Small intestine (tissue), 7 donors: ENCODE measurements at regions not wholly inside any gene's neighbourhood (a gene's known extent, or its start where the extent isn't known, plus 50 kb on each side); places are given as distances from the start of the nearest gene placed in this dataset.
"Not testable (repeated sequence)": the region's sequence is repeated elsewhere in the genome, so short reads cannot be mapped to it uniquely, and the experiment has no call there.

Source experiments
- DNase-seq, 2 donors: peaks; one replicate each; pipeline versions ENCODE4 v3.0.0 to v3.0.0-alpha.2; 2013
- FAIRE-seq: peaks from 2 replicates; lab custom pipeline; 2012; peaks lifted over from hg19 to GRCh38; lab: Jason Lieb, UNC
- H3K27ac ChIP-seq, 3 donors: one replicate each; pipeline ENCODE4 v1.5.1; 2013; ENCODE audit warnings: low read length in 2 of 3, mild to moderate bottlenecking in 2 of 3, control low read depth in 1 of 3, inconsistent platforms in 1 of 3, low read depth in 1 of 3, moderate library complexity in 1 of 3
- H3K27me3 ChIP-seq, 3 donors: one replicate each; pipeline ENCODE4 v1.6.1; 2013; ENCODE audit warnings: low read length in 3 of 3, inconsistent platforms in 1 of 3; ENCODE audit not compliant: control insufficient read depth in 3 of 3, insufficient read depth in 3 of 3
- H3K36me3 ChIP-seq, 3 donors: one replicate each; pipeline ENCODE4 v1.6.1; 2013; ENCODE audit warnings: low read length in 3 of 3, inconsistent platforms in 1 of 3, low read depth in 1 of 3, mild to moderate bottlenecking in 1 of 3, moderate library complexity in 1 of 3; ENCODE audit not compliant: control insufficient read depth in 3 of 3, insufficient read depth in 2 of 3
- H3K4me1 ChIP-seq, 3 donors: one replicate each; pipeline ENCODE4 v1.6.1; 2013; ENCODE audit warnings: low read length in 2 of 3, inconsistent platforms in 1 of 3, low read depth in 1 of 3, mild to moderate bottlenecking in 1 of 3, moderate library complexity in 1 of 3; ENCODE audit not compliant: control insufficient read depth in 3 of 3, insufficient read depth in 2 of 3
- H3K4me3 ChIP-seq, 3 donors: one replicate each; pipeline ENCODE4 v1.5.1; 2013; ENCODE audit warnings: low read length in 3 of 3, control low read depth in 1 of 3, inconsistent platforms in 1 of 3, low read depth in 1 of 3, mild to moderate bottlenecking in 1 of 3, moderate library complexity in 1 of 3
- H3K9me3 ChIP-seq, 2 donors: one replicate each; pipeline ENCODE4 v1.6.1; 2013; ENCODE audit warnings: low read depth in 1 of 2, low read length in 1 of 2; ENCODE audit not compliant: control insufficient read depth in 2 of 2, insufficient read depth in 1 of 2
- WGBS, 3 donors: extraction: QIAGEN DNeasy Blood & Tissue Kit; methylation state at CpG; one replicate each; pipeline ENCODE4 v1.1.7; 2013; 5-methylcytosine and 5-hydroxymethylcytosine counted together
- donor health status: healthy with polysubstance abuse.
- donor health status: control.
- donor health status: control.
- donor health status: Bipolar disorder and iron deficiency.
- donor health status: healthy.

DNA sequence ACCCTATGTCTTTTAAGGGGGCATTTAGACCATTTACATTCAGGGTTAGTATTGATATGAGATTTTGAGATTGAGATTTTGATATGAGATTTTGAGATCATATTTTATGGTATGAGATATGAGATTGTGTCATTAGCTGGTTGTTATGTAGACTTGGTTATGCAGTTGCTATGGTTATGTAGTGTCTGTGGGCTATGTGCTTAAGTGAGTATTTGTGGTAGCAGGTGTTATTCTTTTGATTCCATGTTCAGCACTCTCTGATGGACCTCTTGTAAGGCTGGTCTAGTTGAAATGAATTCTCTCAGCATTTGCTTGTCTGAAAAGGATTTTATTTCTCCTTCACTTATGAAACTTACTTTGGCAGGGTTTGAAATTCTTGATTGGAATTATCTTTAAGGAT, 225.4 kb downstream of the SATB1 start:
- Histone ChIP-seq H3K9me3 (no peaks in the 10 kb centered on the region), H3K36me3 (no peaks in the 10 kb centered on the region), H3K27ac (no peak overlapping the region), H3K4me1 (no peaks in the 10 kb centered on the region), H3K27me3 (no peaks in the 10 kb centered on the region), H3K4me3 (no peak overlapping the region)
- no peak for FAIRE-seq
- no peak for DNase-seq

DNA sequence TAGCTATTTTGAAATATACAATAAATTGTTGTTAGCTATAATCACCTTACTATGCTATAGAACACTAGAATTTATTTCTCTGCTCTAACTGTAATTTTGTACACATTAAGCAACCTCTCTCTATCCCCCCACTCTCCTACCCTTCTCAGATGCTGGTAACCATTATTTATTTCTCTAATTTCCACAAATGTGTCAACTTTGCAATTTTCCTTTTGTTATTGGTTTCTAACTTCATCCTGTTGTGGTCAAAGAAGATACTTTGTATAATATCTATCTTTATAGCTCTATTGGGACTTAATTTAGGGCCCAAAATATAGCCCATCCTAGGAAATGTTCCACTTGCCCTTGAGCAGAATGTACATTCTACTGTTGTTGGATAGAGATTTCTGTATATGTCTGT, 229.3 kb downstream of the SATB1 start:
- DNase-seq, result no peak
- Histone ChIP-seq H3K27ac (no peak overlapping the region), H3K36me3 (no peaks in the 10 kb centered on the region), H3K4me3 (no peak overlapping the region), H3K4me1 (no peaks in the 10 kb centered on the region), H3K9me3 (no peaks in the 10 kb centered on the region), H3K27me3 (no peaks in the 10 kb centered on the region)
- no peak for FAIRE-seq

DNA sequence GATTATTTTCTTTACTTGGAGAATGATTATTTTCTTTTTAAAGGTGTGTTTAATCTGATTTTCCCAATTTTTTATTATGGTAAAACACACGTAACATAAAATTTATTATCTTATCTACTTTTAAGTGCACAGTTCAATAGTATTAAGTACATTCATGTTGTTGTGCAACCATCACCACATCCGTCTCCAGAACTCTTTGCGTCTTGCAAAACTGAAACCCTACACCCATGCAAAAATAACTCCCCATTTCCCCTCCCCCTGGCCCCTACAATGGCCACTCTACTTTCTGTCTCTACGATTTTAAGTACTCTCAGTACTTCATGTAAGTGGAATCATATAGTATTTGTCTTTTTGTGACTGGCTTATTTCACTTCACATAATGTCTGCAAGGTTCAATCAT, 230.7 kb downstream of the SATB1 start:
- H3K4me3 ChIP-seq, result no peak overlapping the region
- no peaks in the 10 kb centered on the region for H3K27me3 ChIP-seq
- WGBS, 3 donors, result 33 to 57% (median 34%) methylated on average over 4 of the region's 4 CpGs
- H3K36me3 ChIP-seq, result no peaks in the 10 kb centered on the region
- no peak overlapping the region for H3K27ac ChIP-seq
- FAIRE-seq (no peak), DNase-seq (no peak)
- no peaks in the 10 kb centered on the region for H3K9me3 ChIP-seq
- H3K4me1 ChIP-seq, result no peaks in the 10 kb centered on the region

- no peaks in the 10 kb centered on the region for H3K36me3 ChIP-seq
- no peak overlapping the region for H3K27ac ChIP-seq
- no peak for DNase-seq
- FAIRE-seq, result no peak
- H3K4me3 ChIP-seq, result no peak overlapping the region
- H3K4me1 ChIP-seq, result no peaks in the 10 kb centered on the region
- H3K9me3 ChIP-seq, result no peaks in the 10 kb centered on the region
- H3K27me3 ChIP-seq, result no peaks in the 10 kb centered on the region
Measured at GRCh38 chr3:18190646-18191045, 234.5 kb downstream of the SATB1 start.

DNA sequence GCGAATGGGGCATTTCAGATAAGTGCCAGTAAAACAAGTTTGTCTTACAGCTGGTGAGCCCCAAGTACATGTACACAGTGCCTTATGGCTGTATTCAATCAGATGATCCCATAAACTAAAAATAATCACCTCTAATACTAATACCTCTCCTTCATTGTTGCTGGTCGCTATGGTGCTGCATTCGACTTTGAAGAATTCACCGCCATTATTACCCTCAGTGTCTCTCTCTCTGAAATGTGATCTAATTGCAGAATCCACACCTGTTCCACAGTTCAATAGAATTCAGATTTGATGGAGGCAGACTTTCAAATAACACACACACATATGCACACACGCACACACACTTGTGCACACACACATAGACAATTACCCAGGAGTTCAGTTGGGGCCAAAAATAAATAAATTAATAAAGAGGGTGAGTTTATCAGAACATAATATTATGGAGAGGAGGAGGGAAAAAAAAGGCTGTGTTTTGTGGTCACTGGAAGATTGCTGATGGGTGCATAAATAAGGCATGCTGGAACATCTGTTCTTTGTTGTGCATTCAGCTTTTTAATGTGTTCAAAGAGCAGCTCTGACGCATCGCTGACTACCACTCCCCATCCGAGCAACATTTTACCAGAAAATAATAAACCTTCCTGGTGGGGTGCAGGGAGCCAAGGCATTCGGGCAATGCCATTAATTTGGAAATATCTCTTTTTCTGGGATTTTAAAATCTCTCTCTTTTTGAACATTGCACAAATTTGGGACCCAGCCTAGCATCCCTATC, 235.7 kb downstream of the SATB1 start:
- no peaks in the 10 kb centered on the region for H3K9me3 ChIP-seq
- no peaks in the 10 kb centered on the region for H3K4me1 ChIP-seq
- no peaks in the 10 kb centered on the region for H3K36me3 ChIP-seq
- no peak overlapping the region for H3K27ac ChIP-seq
- no peaks in the 10 kb centered on the region for H3K27me3 ChIP-seq
- no peak overlapping the region for H3K4me3 ChIP-seq
- FAIRE-seq (no peak), DNase-seq (no peak)
- 67 to 77% (median 68%) methylated on average over 9 of the region's 9 CpGs for WGBS, 3 donors

DNA sequence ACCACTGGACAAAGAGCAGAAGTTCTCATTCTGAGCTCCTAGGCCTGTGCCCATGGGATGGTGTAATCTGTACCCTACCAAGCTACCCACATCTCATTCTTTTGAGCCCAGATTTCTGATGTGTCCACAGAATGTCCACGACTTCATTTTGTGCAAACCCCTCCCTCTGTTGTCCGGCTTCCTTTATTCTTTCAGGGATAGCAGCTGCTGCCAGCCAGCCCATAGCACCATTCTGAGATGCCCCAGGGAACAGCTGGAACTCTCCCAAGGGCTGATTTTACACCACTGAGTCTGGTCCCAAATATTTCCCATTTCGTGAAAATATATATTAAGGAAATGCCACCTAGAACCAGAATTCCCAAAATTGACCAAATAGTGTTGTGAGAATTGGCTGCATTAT, 236.6 kb downstream of the SATB1 start:
- no peaks in the 10 kb centered on the region for H3K36me3 ChIP-seq
- no peak for DNase-seq
- no peaks in the 10 kb centered on the region for H3K9me3 ChIP-seq
- H3K27ac ChIP-seq, result no peak overlapping the region
- no peak overlapping the region for H3K4me3 ChIP-seq
- H3K27me3 ChIP-seq, result no peaks in the 10 kb centered on the region
- H3K4me1 ChIP-seq, result no peaks in the 10 kb centered on the region
- FAIRE-seq, result no peak
- WGBS, 3 donors, result 71 to 79% (median 74%) methylated on average over 3 of the region's 3 CpGs

DNA sequence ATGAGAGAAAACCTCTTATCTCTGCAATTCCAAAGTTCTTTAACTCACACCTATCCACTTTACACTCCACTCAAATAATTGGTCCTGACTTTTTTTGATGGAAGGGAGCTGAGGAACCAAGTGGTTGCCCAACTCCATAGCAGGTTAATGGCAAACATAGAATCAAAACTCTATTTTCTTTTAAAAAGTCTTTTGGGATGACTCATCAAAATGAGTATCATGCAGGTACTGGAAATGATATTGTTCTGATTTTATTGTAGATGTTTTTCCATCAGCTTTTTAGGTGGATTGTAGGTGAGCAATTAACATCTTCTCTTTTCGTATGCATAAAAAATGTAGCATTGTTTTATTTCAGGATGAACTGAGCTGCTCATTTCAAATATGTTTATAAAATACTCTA, 239.5 kb downstream of the SATB1 start:
- FAIRE-seq (no peak), DNase-seq (no peak)
- 91 to 96% (median 93%) methylated on average over 1 of the region's 1 CpG for WGBS, 3 donors
- no peaks in the 10 kb centered on the region for H3K9me3 ChIP-seq
- H3K27me3 ChIP-seq, result no peaks in the 10 kb centered on the region
- H3K4me3 ChIP-seq, result no peak overlapping the region
- no peak overlapping the region for H3K27ac ChIP-seq
- H3K36me3 ChIP-seq, result no peaks in the 10 kb centered on the region
- H3K4me1 ChIP-seq, result no peaks in the 10 kb centered on the region

- WGBS, 3 donors, result 75 to 92% (median 90%) methylated on average over 1 of the region's 1 CpG
Measured at GRCh38 chr3:18182923-18183322, 242.2 kb downstream of the SATB1 start.

GRCh38 chr3:18179521-18179920, 245.6 kb downstream of the SATB1 start:
- 50 to 60% (median 50%) methylated on average over 3 of the region's 3 CpGs for WGBS, 3 donors
- H3K36me3 ChIP-seq, result no peaks in the 10 kb centered on the region
- no peaks in the 10 kb centered on the region for H3K4me1 ChIP-seq
- no peak overlapping the region for H3K4me3 ChIP-seq
- DNase-seq (no peak), FAIRE-seq (no peak)
- no peaks in the 10 kb centered on the region for H3K27me3 ChIP-seq
- H3K9me3 ChIP-seq, result no peaks in the 10 kb centered on the region
- H3K27ac ChIP-seq, result no peak overlapping the region

More at GRCh38 chr3:18182923-18183322, 242.2 kb downstream of the SATB1 start:
- not testable (repeated sequence) for H3K27me3 ChIP-seq, H3K9me3 ChIP-seq, FAIRE-seq, H3K4me1 ChIP-seq, H3K36me3 ChIP-seq, DNase-seq, H3K27ac ChIP-seq, H3K4me3 ChIP-seq
